MM.1S (cell line): ENCODE measurements at regions not wholly inside any gene's neighbourhood (a gene's known extent, or its start where the extent isn't known, plus 50 kb on each side); places are given as distances from the start of the nearest gene placed in this dataset.

Experiments used
- DNase-seq: peaks from one replicate; pipeline ENCODE4 v3.0.0-alpha.2; 2015
- H2AFZ ChIP-seq: fragments of 300-600 bp; sonication (generic); 2 replicates; pipeline ENCODE4 v1.6.0; 2016; ENCODE audit warnings: antibody characterized with exemption, low read length
- H3F3A ChIP-seq: fragments of 300-600 bp; sonication (generic); 2 replicates; pipeline ENCODE4 v1.6.1; 2016; ENCODE audit warnings: mild to moderate bottlenecking, antibody characterized with exemption, low read length, moderate library complexity, mixed read lengths; ENCODE audit not compliant: insufficient read depth
- H3K27ac ChIP-seq: fragments of 300-600 bp; sonication (generic); 2 replicates; pipeline ENCODE4 v1.5.1; 2016; ENCODE audit warnings: mild to moderate bottlenecking, low read length
- H3K27me3 ChIP-seq: fragments of 300-600 bp; sonication (generic); replicated peaks from 2 replicates; pipeline ENCODE4 v1.6.0; 2016; ENCODE audit warnings: low read length; ENCODE audit not compliant: insufficient read depth
- H3K36me3 ChIP-seq: fragments of 300-600 bp; sonication (generic); replicated peaks from 2 replicates; pipeline ENCODE4 v1.6.1; 2016; ENCODE audit warnings: mild to moderate bottlenecking, low read length, mixed read lengths; ENCODE audit not compliant: insufficient read depth
- H3K4me1 ChIP-seq: fragments of 300-600 bp; sonication (generic); 2 replicates; pipeline ENCODE4 v1.6.1; 2016; ENCODE audit warnings: low read length, mixed read lengths
- H3K4me2 ChIP-seq: fragments of 300-600 bp; sonication (generic); 2 replicates; pipeline ENCODE4 v1.6.0; 2016; ENCODE audit warnings: low read depth, low read length
- H3K4me3 ChIP-seq: fragments of 300-600 bp; sonication (generic); 2 replicates; pipeline ENCODE4 v1.5.1; 2016; ENCODE audit warnings: low read length, mixed read lengths
- H3K79me2 ChIP-seq: fragments of 300-600 bp; sonication (generic); 2 replicates; pipeline ENCODE4 v1.6.1; 2016; ENCODE audit warnings: mixed run types, low read length, mixed read lengths
- H3K9ac ChIP-seq: fragments of 300-600 bp; sonication (generic); 2 replicates; pipeline ENCODE4 v1.6.1; 2016; ENCODE audit warnings: low read length, mixed read lengths
- H3K9me2 ChIP-seq: fragments of 300-600 bp; sonication (generic); replicated peaks from 2 replicates; pipeline ENCODE4 v1.6.1; 2016; ENCODE audit warnings: mild to moderate bottlenecking, low read length, mixed read lengths; ENCODE audit not compliant: insufficient read depth
- H3K9me3 ChIP-seq: fragments of 300-600 bp; sonication (generic); replicated peaks from 2 replicates; pipeline ENCODE4 v1.6.1; 2016; ENCODE audit warnings: mild to moderate bottlenecking, low read length, mixed read lengths; ENCODE audit not compliant: insufficient read depth
- H4K20me1 ChIP-seq: fragments of 300-600 bp; sonication (generic); 2 replicates; pipeline ENCODE4 v1.6.1; 2016; ENCODE audit warnings: mild to moderate bottlenecking, low read length, moderate library complexity, mixed read lengths; ENCODE audit not compliant: insufficient read depth
- EZH2 ChIP-seq: fragments of 300-600 bp; sonication (generic); optimal IDR thresholded peaks from 2 replicates; pipeline ENCODE3; 2017; ENCODE audit warnings: low read depth, mild to moderate bottlenecking, antibody characterized with exemption, low read length, mixed read lengths
- EZH2phosphoT487 ChIP-seq: fragments of 300-600 bp; sonication (generic); IDR thresholded peaks from 2 replicates; pipeline ENCODE4 v1.6.1; 2018; ENCODE audit warnings: antibody characterized with exemption, low read length
- TF ChIP-seq, protein P1 (sequence below): fragments of 300-600 bp; sonication (generic); IDR thresholded peaks from 2 replicates; pipeline ENCODE4 v1.5.1; 2016; ENCODE audit warnings: antibody characterized with exemption, low read length, mixed read lengths

DNA sequence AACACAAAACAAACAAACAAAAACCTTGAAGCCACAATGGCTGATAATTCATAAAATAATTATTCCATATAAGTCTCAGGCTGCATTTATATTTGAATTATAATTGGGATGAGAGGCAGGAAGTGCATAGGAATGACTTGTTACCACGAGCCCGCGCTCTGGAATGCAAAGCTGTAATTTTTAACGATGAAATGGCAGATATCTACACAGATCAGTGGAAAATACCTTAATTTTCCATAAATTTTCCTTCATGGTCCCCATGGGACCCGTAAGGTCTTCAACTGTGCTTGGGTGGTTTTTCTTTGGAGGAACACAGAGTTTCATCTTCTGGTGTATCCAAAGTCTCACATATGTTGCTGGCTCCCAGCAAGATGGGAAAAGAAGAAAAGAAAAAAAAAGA lies 226.8 kb downstream of the SHOX start:
- Histone ChIP-seq H3K9ac (no peak overlapping the region), H4K20me1 (no peaks in the 10 kb centered on the region), H3K79me2 (no peaks in the 10 kb centered on the region), H3K4me3 (no peak overlapping the region), H3F3A (no peaks in the 10 kb centered on the region), H3K4me2 (no peak overlapping the region), H2AFZ (no peak overlapping the region), H3K27me3 (no peaks in the 10 kb centered on the region), H3K9me3 (no peaks in the 10 kb centered on the region), H3K9me2 (no peaks in the 10 kb centered on the region), H3K36me3 (no peaks in the 10 kb centered on the region), H3K27ac (no peak overlapping the region), H3K4me1 (no peaks in the 10 kb centered on the region)
- no peak for TF ChIP-seq EZH2phosphoT487
- TF ChIP-seq, protein P1, sequence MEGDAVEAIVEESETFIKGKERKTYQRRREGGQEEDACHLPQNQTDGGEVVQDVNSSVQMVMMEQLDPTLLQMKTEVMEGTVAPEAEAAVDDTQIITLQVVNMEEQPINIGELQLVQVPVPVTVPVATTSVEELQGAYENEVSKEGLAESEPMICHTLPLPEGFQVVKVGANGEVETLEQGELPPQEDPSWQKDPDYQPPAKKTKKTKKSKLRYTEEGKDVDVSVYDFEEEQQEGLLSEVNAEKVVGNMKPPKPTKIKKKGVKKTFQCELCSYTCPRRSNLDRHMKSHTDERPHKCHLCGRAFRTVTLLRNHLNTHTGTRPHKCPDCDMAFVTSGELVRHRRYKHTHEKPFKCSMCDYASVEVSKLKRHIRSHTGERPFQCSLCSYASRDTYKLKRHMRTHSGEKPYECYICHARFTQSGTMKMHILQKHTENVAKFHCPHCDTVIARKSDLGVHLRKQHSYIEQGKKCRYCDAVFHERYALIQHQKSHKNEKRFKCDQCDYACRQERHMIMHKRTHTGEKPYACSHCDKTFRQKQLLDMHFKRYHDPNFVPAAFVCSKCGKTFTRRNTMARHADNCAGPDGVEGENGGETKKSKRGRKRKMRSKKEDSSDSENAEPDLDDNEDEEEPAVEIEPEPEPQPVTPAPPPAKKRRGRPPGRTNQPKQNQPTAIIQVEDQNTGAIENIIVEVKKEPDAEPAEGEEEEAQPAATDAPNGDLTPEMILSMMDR: no peak
- no peak for TF ChIP-seq EZH2
- DNase-seq: no peak

DNA sequence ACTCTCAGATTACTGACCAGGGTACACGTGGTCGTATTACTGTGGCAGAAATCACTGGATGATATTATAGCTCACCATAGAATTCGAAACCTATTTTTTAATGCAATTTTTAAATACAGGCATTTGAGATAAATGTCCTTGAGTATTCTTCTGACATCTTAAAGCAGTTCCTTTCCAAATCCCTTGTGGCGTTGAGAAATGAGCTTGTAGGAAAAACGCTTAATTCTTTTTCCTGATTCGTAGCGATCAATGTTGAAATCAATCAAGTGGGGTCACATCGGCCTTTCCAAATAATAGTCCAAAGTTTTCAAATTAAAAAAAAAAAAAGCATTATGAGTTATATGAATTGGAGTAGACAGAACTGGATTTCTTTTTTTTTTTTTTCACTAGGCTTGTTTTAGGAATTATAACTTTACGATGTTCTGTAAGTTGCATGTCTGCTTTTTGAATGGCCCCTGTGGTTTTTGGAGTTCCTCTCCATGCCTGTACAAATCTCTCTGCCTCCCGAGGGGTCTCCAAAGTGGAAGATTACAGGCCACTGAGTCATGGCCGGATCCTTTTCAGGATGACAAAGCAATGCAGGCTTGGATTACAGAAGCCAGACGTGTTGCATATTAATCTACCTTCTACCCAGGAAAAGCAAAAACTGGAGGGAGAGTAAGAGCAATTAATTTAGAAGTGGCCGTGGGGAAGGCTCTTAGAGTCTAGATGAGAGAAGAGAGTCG lies 226.1 kb downstream of the SHOX start:
- H3K27me3 ChIP-seq: no peaks in the 10 kb centered on the region
- H3K36me3 ChIP-seq: no peaks in the 10 kb centered on the region
- H3K4me3 ChIP-seq: no peak overlapping the region
- H3K79me2 ChIP-seq: no peaks in the 10 kb centered on the region
- no peak overlapping the region for H2AFZ ChIP-seq
- H3K9me2 ChIP-seq: no peaks in the 10 kb centered on the region
- no peak overlapping the region for H3K4me2 ChIP-seq
- H3K9me3 ChIP-seq: no peaks in the 10 kb centered on the region
- H3K9ac ChIP-seq: no peak overlapping the region
- no peak for DNase-seq
- TF ChIP-seq EZH2phosphoT487 (no peak), EZH2 (no peak)
- TF ChIP-seq, protein P1: no peak
- no peak overlapping the region for H3K27ac ChIP-seq
- no peaks in the 10 kb centered on the region for H3K4me1 ChIP-seq
- H3F3A ChIP-seq: no peaks in the 10 kb centered on the region
- H4K20me1 ChIP-seq: no peaks in the 10 kb centered on the region

DNA sequence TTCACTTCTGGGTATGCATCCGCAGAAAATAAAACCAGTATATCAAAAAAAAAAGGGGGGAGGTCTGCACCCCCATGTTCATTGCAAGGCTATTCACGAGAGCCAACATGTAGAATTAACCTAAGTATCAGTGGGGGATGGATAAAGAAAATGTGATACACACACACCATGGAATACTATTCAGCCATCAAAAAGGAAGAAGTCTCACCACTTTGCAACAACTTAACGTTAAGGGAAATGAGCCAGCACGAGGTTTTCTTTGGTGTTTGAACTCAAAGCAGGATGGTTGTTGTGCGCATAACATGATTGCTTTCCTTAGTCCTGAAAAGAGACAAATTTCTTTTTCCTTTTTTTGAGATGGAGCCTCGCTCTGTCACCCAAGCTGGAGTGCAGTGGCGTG lies 222.7 kb downstream of the SHOX start:
- TF ChIP-seq, protein P1: no peak
- TF ChIP-seq EZH2phosphoT487 (no peak), EZH2 (no peak)
- no peaks in the 10 kb centered on the region for H3K27me3 ChIP-seq
- no peak overlapping the region for H3K4me3 ChIP-seq
- H2AFZ ChIP-seq: no peak overlapping the region
- H3K9ac ChIP-seq: no peak overlapping the region
- no peak for DNase-seq
- no peaks in the 10 kb centered on the region for H3K79me2 ChIP-seq
- H3K9me3 ChIP-seq: no peaks in the 10 kb centered on the region
- H3K27ac ChIP-seq: no peak overlapping the region
- no peak overlapping the region for H3K4me2 ChIP-seq
- no peaks in the 10 kb centered on the region for H3K4me1 ChIP-seq
- no peaks in the 10 kb centered on the region for H3K9me2 ChIP-seq
- H4K20me1 ChIP-seq: no peaks in the 10 kb centered on the region
- no peaks in the 10 kb centered on the region for H3F3A ChIP-seq
- no peaks in the 10 kb centered on the region for H3K36me3 ChIP-seq
